Fibroblast of skin of right biceps (primary cell): ENCODE measurements at regions not wholly inside any gene's neighbourhood (a gene's known extent, or its start where the extent isn't known, plus 50 kb on each side); places are given as distances from the start of the nearest gene placed in this dataset.

ENCODE experiments used
- DNase-seq: peaks from one replicate; pipeline ENCODE4 v3.0.0-alpha.2; 2013

GRCh38 chr5:56685503-56686217 lies 129.7 kb upstream of the MAP3K1 start:
- no peak for DNase-seq

DNA sequence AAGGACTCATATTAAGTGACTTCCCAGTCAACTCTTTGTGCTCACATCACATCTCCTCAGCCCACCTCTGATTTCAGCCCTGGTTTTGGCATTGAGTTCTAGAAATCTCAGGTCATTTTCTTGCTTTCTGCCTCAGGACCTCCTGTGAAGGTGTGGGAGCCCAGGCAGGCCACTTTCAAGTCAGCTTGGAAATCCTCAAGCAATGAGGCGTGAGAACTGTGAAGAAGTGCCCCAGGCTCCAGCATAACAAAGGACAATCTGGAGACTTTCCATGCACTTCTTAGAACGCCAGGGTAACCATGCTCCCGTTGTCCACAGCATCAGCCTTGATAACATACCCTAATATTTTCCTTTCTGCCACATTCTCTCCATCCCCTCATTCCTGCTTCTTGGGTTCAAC lies 131.2 kb upstream of the MAP3K1 start:
- no peak for DNase-seq

DNA sequence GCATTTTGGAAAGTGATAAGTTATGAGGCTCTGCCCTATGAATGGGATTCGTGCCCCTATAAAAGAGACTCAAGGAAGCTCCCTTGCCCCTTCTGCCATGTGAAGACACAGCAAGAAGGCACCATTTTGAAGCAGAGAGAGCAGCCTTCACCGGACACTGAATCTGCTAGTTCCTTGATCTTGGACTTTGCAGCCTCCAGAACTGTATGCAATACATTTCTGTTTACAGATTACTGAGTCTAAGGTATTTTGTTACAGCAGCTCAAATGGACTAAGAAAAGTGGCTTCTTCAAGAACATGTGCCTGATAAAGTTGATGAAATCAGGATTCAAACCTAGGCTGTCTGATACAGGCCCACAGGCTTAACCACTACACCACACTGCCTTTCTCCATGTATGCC lies 131.6 kb upstream of the MAP3K1 start:
- no peak for DNase-seq

GRCh38 chr5:56683281-56683680 lies 132.1 kb upstream of the MAP3K1 start:
- DNase-seq: no peak

GRCh38 chr5:56681346-56681745 lies 134.0 kb upstream of the MAP3K1 start:
- peak; percentile 82 for DNase-seq

DNA sequence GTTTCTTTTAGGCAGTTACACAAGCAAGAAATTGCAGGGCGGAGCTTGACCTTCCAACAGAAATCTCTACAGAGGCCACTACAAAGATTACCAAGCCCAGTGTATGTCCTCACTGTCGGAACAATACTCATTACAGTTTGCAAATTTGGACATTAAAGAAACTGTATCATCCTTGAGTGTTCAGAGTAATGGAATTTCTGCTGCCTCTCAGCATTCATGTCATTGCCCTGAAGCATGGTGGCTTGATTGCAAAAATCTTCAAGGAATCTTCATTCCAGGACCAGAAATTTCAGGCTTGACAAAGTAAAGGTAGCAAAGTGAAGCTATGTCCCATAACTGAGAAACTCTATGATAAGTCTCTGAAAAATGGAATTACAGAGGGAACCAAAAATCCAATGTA lies 134.6 kb upstream of the MAP3K1 start:
- no peak for DNase-seq

DNA sequence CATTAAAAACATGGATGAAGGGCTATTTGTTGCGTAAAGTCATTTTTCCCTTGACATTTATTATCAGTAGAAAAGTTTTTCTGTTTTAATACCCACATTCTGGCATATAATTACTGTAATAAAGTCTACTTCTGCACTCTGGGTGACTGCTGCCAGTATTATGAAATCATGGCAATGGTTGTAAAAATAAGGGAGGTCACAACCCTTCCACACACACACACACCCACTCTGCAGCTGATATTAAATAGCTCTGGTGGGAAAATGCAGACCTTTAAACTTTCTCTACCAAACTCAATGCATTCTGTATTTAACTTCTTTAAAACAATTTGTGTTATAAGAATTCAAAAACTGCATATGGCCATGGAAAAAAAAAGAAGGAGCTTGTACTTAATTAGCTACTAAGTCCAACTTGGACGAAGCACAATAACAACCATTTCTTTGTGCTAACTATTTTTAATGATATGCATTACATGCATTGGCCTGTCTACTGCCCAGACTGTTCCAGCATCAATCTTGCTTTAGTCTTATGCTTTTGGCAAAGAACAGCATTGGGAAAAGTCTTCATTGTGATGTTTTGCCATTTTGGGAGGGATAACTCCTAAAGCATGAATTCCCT lies 137.6 kb upstream of the MAP3K1 start:
- no peak for DNase-seq

GRCh38 chr5:56676091-56676768 lies 139.1 kb upstream of the MAP3K1 start:
- no peak for DNase-seq

- no peak for DNase-seq
These were observed 140.9 kb upstream of the MAP3K1 start for GRCh38 chr5:56674441-56674840.

DNA sequence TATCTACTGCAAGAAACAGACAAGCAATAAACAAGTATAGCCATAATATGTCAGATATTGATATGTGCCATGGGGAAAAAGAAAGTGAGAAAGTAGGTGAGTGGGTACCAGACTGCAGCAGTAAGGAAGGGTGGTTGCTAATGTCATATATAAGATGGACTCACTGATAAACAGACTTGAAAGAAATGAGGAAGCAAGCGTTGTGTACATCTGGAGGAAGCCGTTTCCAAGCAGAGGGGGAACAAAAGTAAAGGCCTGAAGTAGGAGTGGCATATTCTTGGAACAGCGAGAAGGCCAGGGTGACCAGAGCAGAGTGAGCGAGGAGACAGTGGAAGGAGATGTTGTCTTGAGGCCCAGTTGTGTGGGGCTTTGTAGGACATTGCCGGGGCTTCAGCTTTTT lies 142.2 kb upstream of the MAP3K1 start:
- no peak for DNase-seq

DNA sequence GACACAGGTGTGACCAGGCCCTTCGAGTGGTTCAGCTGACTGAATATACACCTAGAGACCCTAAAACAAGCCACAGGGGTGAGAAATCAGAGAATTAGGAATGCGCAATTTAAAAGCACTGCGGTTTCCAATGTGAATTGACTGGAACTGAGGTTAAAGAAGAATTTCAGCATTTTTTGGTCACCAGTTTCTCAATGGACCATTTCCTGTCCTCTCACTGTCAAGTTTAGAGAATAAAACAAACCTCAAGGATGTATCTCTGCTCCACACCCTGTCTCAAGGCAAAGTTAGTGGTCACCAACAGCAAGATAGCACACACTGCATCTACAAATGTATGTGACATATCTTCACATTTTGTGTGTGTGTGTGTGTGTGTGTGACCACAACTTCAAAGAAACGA lies 143.8 kb upstream of the MAP3K1 start:
- DNase-seq: peak; percentile 28

GRCh38 chr5:56670916-56671315 lies 144.4 kb upstream of the MAP3K1 start:
- DNase-seq: peak; percentile 49

DNA sequence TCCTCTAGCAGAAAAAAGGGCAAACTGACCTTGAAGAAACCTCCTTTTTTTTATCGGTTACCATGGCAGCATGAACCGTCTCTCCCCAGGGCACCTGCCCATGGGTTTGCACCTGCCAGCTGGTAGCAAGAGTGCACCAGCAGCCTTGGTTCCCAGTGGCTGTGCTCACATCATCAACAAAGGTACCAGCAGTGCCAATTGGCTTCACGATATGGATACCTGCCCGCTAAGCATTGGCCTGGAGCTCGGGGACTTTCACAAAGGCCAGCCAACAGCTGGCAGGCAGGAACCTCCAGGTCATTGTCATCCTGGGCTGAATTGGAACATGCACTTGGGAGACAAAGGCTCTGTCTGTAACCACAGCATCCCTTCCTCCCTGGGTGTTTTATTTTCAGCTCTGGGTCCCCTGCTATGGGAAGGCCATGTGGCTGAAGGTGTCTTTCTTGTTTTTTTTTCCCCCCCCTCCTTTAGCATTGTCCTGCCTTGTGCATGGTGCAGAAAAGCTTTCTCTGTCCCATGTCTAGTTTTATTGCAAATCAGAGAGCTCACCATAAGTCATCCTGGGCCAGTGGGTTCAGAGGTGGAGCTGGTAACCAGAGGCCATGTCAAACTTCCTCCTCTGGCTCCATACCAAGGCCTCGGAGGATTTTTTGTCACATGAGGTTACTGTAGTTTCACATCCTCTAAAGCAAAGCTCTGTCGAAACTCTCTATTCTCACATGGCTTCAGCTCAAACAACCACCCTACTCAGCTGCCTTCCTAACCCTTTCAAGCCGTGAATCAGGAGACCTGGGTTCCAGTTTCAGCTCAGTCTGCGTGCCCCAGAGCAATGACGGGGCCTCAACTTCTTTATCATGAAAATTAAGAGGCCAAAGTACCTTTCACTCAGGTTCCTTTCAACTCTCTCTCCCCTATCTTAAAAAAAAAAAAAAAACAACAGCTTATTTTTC lies 145.5 kb upstream of the MAP3K1 start:
- peak; percentile 39 for DNase-seq

- no peak for DNase-seq
These were observed 146.4 kb upstream of the MAP3K1 start for GRCh38 chr5:56668996-56669395.

DNA sequence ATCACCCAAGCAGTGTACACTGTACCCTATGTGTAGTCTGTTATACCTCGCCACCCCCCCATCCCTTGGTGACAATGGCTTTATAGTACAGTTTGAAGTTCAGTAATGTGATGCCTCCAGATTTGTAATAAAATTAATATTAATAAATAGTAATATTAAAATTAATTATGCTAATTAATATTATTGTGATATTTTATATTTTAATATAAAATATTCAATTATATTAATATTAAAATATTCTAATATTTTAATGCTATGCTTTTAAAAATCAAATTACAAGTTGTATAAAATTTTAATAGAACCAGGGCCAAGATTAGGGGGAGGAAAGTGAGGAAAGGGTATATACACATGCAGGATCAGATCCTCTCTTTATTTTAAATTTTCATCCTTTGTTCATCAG lies 147.7 kb upstream of the MAP3K1 start:
- no peak for DNase-seq

- DNase-seq: no peak
These were observed 148.4 kb upstream of the MAP3K1 start for GRCh38 chr5:56666901-56667300.

DNA sequence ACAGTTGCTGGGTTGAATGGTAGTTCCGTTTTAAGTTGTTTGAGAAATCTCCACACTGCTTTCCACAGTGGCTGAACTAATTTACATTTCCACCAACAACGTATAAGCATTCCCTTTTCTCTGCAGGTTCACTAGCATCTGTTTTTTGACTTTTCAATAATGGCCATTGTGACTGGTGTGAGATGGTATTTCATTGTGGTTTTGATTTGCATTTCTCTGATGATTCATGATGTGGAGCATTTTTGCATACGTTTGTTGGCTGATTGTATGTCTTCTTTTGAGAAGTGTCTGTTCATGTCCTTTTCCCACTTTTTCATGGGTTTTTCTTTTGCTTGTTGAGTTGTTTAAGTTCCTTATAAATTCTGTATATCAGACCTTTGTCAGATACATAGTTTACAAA lies 150.2 kb upstream of the MAP3K1 start:
- peak; percentile 83 for DNase-seq

- DNase-seq: no peak
These were observed 151.3 kb upstream of the MAP3K1 start for GRCh38 chr5:56664025-56664424.

- no peak for DNase-seq
These were observed 151.8 kb upstream of the MAP3K1 start for GRCh38 chr5:56663523-56663922.

GRCh38 chr5:56662893-56663292 lies 152.5 kb upstream of the MAP3K1 start:
- no peak for DNase-seq

DNA sequence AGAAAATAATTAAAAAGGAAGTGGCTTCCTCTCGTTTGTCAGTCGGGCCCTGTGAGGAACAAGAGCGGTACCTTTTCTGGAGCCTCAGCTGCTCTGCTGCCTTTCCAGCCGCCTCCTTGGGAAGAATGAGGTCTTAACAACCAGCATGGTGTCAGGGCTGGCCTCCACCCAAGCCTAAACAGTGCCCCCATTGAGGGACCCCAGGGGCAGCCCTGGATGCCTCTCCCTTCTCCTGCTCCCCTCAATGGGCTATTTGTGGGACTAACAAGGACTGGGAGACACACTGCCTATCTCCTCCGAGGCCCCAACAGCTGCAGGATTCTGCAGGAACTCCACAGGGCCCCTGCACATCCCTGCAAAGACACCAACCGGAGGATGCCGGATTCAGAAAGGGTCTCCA lies 155.4 kb upstream of the MAP3K1 start:
- DNase-seq: no peak

GRCh38 chr5:56658972-56659371 lies 156.4 kb upstream of the MAP3K1 start:
- no peak for DNase-seq
